ENCODE measurements at regions not wholly inside any gene's neighbourhood (a gene's known extent, or its start where the extent isn't known, plus 50 kb on each side); places are given as distances from the start of the nearest gene placed in this dataset.
"Not testable (repeated sequence)": the region's sequence is repeated elsewhere in the genome, so short reads cannot be mapped to it uniquely, and the experiment has no call there.

- no CpG with 5 or more reads among the region's 33 CpGs for WGBS (ENCODE audit: insufficient coverage)
- H3K9me3 ChIP-seq; H3K4me1 ChIP-seq (ENCODE audit: control insufficient read depth in 1 of 2, extremely low read depth in 1 of 2, insufficient read depth in 2 of 2, low read length in 2 of 2); H3K9me3 Mint-ChIP-seq; DNase-seq; H3K27ac Mint-ChIP-seq; H3K36me3 ChIP-seq (ENCODE audit: control insufficient read depth in 2 of 2, extremely low read depth in 1 of 2, insufficient read depth in 1 of 2, low read length in 1 of 2); H3K27me3 ChIP-seq (replicated peaks in 1 of 2; ENCODE audit: control insufficient read depth in 2 of 2, extremely low read depth in 1 of 2, insufficient read depth in 2 of 2, low read length in 1 of 2); H3K27me3 Mint-ChIP-seq; H3K4me3 ChIP-seq (ENCODE audit: control insufficient read depth in 1 of 2, extremely low read depth in 1 of 2, low read length in 1 of 2); H3K36me3 Mint-ChIP-seq; H3K4me3 Mint-ChIP-seq; H3K27ac ChIP-seq (ENCODE audit: low read length); CTCF ChIA-PET; POLR2A ChIA-PET; ATAC-seq (replicated peaks in 1 of 4); H3K4me1 Mint-ChIP-seq: not testable (repeated sequence)
These were observed 75.9 kb downstream of the OR4F16 start for GRCh38 chr1:610538-610937.

DNA sequence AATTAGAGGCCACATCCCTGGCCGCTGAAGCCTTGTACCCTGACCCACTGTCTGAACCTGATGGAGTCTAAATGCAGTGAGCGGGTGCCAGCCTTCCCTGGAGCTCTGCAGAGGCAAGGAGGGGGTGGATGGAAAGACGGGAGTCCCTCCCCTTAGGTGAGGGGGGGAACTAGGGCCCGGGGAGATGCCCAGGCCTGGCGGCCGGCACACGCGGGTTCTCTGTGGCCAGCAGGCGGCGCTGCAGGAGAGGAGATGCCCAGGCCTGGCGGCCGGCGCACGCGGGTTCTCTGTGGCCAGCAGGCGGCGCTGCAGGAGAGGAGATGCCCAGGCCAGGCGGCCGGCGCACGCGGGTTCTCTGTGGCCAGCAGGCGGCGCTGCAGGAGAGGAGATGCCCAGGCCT lies 77.3 kb downstream of the OR4F16 start:
- WGBS (ENCODE audit: insufficient coverage), result no CpG with 5 or more reads among the region's 24 CpGs
- CTCF ChIA-PET, result not testable (repeated sequence)

DNA sequence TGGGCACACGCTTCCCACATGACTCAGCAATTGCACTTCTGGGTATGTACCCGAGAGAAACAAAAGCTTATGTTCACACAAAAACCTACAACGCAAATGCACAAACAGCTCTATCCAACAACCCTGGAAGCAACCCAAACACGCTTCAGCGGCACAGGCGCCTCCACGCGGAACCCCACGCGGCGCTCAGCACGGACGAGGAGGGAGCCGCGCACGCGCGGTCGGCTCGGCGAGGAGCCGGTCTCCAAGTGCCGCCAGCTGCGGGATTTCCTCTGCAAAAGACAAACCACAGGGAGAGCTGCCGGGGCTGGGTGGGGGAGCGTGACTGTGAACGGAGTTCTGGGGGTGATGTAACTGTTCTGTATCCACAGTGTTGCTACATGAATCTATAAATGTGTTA lies 81.2 kb downstream of the OR4F16 start:
- H3K4me1 ChIP-seq (ENCODE audit: control insufficient read depth in 1 of 2, extremely low read depth in 1 of 2, insufficient read depth in 2 of 2, low read length in 2 of 2); ATAC-seq (replicated peaks in 1 of 4); POLR2A ChIA-PET; H3K27ac ChIP-seq (ENCODE audit: low read length); H3K9me3 Mint-ChIP-seq; H3K27me3 Mint-ChIP-seq; H3K4me1 Mint-ChIP-seq; H3K4me3 ChIP-seq (ENCODE audit: control insufficient read depth in 1 of 2, extremely low read depth in 1 of 2, low read length in 1 of 2); H3K9me3 ChIP-seq; H3K27ac Mint-ChIP-seq; H3K36me3 ChIP-seq (ENCODE audit: control insufficient read depth in 2 of 2, extremely low read depth in 1 of 2, insufficient read depth in 1 of 2, low read length in 1 of 2); CTCF ChIA-PET; H3K36me3 Mint-ChIP-seq; H3K27me3 ChIP-seq (replicated peaks in 1 of 2; ENCODE audit: control insufficient read depth in 2 of 2, extremely low read depth in 1 of 2, insufficient read depth in 2 of 2, low read length in 1 of 2): not testable (repeated sequence)
- H3K4me3 Mint-ChIP-seq, result peak overlapping the region in 2 of 3 donors; percentile 28 to 37
- DNase-seq, result peak in 31 of 35 experiments; percentile 0 to 53 (median 18)
- no CpG with 5 or more reads among the region's 27 CpGs for WGBS (ENCODE audit: insufficient coverage)

More for the DNA sequence above, 77.3 kb downstream of the OR4F16 start:
- H3K4me3 ChIP-seq (ENCODE audit: control insufficient read depth in 1 of 2, extremely low read depth in 1 of 2, low read length in 1 of 2); H3K27ac ChIP-seq (ENCODE audit: low read length); H3K4me1 ChIP-seq (ENCODE audit: control insufficient read depth in 1 of 2, extremely low read depth in 1 of 2, insufficient read depth in 2 of 2, low read length in 2 of 2); H3K27me3 Mint-ChIP-seq; H3K36me3 ChIP-seq (ENCODE audit: control insufficient read depth in 2 of 2, extremely low read depth in 1 of 2, insufficient read depth in 1 of 2, low read length in 1 of 2); POLR2A ChIA-PET; H3K9me3 Mint-ChIP-seq; H3K9me3 ChIP-seq; H3K27me3 ChIP-seq (replicated peaks in 1 of 2; ENCODE audit: control insufficient read depth in 2 of 2, extremely low read depth in 1 of 2, insufficient read depth in 2 of 2, low read length in 1 of 2); H3K4me3 Mint-ChIP-seq; ATAC-seq (replicated peaks in 1 of 4); H3K27ac Mint-ChIP-seq; H3K36me3 Mint-ChIP-seq; H3K4me1 Mint-ChIP-seq: not testable (repeated sequence)
- peak in 1 of 35 experiments; percentile 0 for DNase-seq

DNA sequence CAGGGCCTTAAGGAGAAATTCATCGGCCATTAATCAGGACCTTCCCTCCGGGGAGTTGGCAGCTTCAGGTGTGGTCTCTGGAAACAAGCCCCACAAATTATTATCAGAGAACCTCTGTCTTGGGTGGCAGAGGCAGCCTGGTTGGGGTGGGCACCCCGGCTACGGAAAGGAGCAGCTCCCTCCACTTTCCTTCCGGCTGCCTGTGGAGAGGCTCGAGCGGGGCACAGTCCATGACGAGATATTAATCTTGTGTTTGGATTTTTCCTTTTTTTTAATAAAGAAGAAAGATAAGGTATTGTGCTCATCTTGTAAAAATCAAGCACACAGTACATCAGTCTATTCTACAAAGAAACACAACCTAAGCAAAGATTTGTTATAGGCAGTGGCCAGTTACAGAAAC lies 98.2 kb downstream of the OR4F16 start:
- no CpG with 5 or more reads among the region's 8 CpGs for WGBS (ENCODE audit: insufficient coverage)
- H3K27me3 ChIP-seq (replicated peaks in 1 of 2; ENCODE audit: control insufficient read depth in 2 of 2, extremely low read depth in 1 of 2, insufficient read depth in 2 of 2, low read length in 1 of 2); H3K9me3 ChIP-seq; H3K4me3 ChIP-seq (ENCODE audit: control insufficient read depth in 1 of 2, extremely low read depth in 1 of 2, low read length in 1 of 2); H3K27ac Mint-ChIP-seq; H3K27me3 Mint-ChIP-seq; H3K36me3 ChIP-seq (ENCODE audit: control insufficient read depth in 2 of 2, extremely low read depth in 1 of 2, insufficient read depth in 1 of 2, low read length in 1 of 2); ATAC-seq (replicated peaks in 1 of 4); POLR2A ChIA-PET; H3K36me3 Mint-ChIP-seq; CTCF ChIA-PET; H3K4me1 ChIP-seq (ENCODE audit: control insufficient read depth in 1 of 2, extremely low read depth in 1 of 2, insufficient read depth in 2 of 2, low read length in 2 of 2); H3K27ac ChIP-seq (ENCODE audit: low read length); H3K4me1 Mint-ChIP-seq; H3K9me3 Mint-ChIP-seq; H3K4me3 Mint-ChIP-seq; DNase-seq: not testable (repeated sequence)

DNA sequence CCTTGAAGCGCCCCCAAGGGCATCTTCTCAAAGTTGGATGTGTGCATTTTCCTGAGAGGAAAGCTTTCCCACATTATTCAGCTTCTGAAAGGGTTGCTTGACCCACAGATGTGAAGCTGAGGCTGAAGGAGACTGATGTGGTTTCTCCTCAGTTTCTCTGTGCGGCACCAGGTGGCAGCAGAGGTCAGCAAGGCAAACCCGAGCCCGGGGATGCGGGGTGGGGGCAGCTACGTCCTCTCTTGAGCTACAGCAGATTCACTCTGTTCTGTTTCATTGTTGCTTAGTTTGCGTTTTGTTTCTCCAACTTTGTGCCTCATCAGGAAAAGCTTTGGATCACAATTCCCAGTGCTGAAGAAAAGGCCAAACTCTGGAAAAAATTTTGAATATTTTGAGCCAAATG lies 100.5 kb downstream of the OR4F16 start:
- CTCF ChIA-PET; H3K27ac Mint-ChIP-seq; H3K27me3 Mint-ChIP-seq; H3K4me1 Mint-ChIP-seq; H3K9me3 ChIP-seq; H3K9me3 Mint-ChIP-seq; H3K4me3 Mint-ChIP-seq; H3K4me3 ChIP-seq (ENCODE audit: control insufficient read depth in 1 of 2, extremely low read depth in 1 of 2, low read length in 1 of 2); H3K27me3 ChIP-seq (replicated peaks in 1 of 2; ENCODE audit: control insufficient read depth in 2 of 2, extremely low read depth in 1 of 2, insufficient read depth in 2 of 2, low read length in 1 of 2); H3K4me1 ChIP-seq (ENCODE audit: control insufficient read depth in 1 of 2, extremely low read depth in 1 of 2, insufficient read depth in 2 of 2, low read length in 2 of 2); H3K36me3 Mint-ChIP-seq; H3K36me3 ChIP-seq (ENCODE audit: control insufficient read depth in 2 of 2, extremely low read depth in 1 of 2, insufficient read depth in 1 of 2, low read length in 1 of 2); ATAC-seq (replicated peaks in 1 of 4); POLR2A ChIA-PET; H3K27ac ChIP-seq (ENCODE audit: low read length): not testable (repeated sequence)
- no CpG with 5 or more reads among the region's 7 CpGs for whole genome bisulfite sequencing (ENCODE audit: insufficient coverage)
- peak in 33 of 35 experiments; percentile 6 to 65 (median 44) for DNase-seq

All from T-cell (primary cell).